ENCODE measurements at regions not wholly inside any gene's neighbourhood (a gene's known extent, or its start where the extent isn't known, plus 50 kb on each side); places are given as distances from the start of the nearest gene placed in this dataset.

GRCh38 chr13:33493672-33494365, 208.3 kb upstream of the STARD13 start:
- TF ChIP-seq CTCF (IDR thresholded peaks at IDR 0.05; ENCODE audit: borderline replicate concordance, insufficient read depth, low read depth, low read length) = no peak
- H3K4me3 ChIP-seq (ENCODE audit: low read depth, low read length) = no peak overlapping the region

- no peak overlapping the region for H3K4me3 ChIP-seq (ENCODE audit: low read depth, low read length)
- TF ChIP-seq CTCF (IDR thresholded peaks at IDR 0.05; ENCODE audit: borderline replicate concordance, insufficient read depth, low read depth, low read length) = no peak
These were observed 209.1 kb upstream of the STARD13 start for GRCh38 chr13:33494596-33495204.

- no peak overlapping the region for H3K4me3 ChIP-seq (ENCODE audit: low read depth, low read length)
- no peak for TF ChIP-seq CTCF (IDR thresholded peaks at IDR 0.05; ENCODE audit: borderline replicate concordance, insufficient read depth, low read depth, low read length)
These were observed 210.8 kb upstream of the STARD13 start for GRCh38 chr13:33496336-33496735.

GRCh38 chr13:33497146-33497845, 211.7 kb upstream of the STARD13 start:
- no peak overlapping the region for H3K4me3 ChIP-seq (ENCODE audit: low read depth, low read length)
- TF ChIP-seq CTCF (IDR thresholded peaks at IDR 0.05; ENCODE audit: borderline replicate concordance, insufficient read depth, low read depth, low read length) = no peak

GRCh38 chr13:33508060-33508459, 222.5 kb upstream of the STARD13 start:
- TF ChIP-seq CTCF (IDR thresholded peaks at IDR 0.05; ENCODE audit: borderline replicate concordance, insufficient read depth, low read depth, low read length) = no peak
- H3K4me3 ChIP-seq (ENCODE audit: low read depth, low read length) = no peak overlapping the region

- no peak overlapping the region for H3K4me3 ChIP-seq (ENCODE audit: low read depth, low read length)
- TF ChIP-seq CTCF (IDR thresholded peaks at IDR 0.05; ENCODE audit: borderline replicate concordance, insufficient read depth, low read depth, low read length) = no peak
These were observed 224.2 kb upstream of the STARD13 start for GRCh38 chr13:33509642-33510229.

Measured in GM12875 (cell line).